ENCODE measurements at regions not wholly inside any gene's neighbourhood (a gene's known extent, or its start where the extent isn't known, plus 50 kb on each side); places are given as distances from the start of the nearest gene placed in this dataset.

GRCh38 chr7:35987016-35987415 is 166.0 kb upstream of the EEPD1 start:
- TF ChIP-seq CTCF (IDR thresholded peaks at IDR 0.05; ENCODE audit: extremely low read depth in 1 of 2, insufficient read depth in 1 of 2, low read depth in 1 of 2, low read length in 2 of 2) = no peak
- no peak for TF ChIP-seq GATA2 (IDR thresholded peaks at IDR 0.05; ENCODE audit: insufficient read depth, insufficient read length, low read depth, low read length)
- TF ChIP-seq POLR2A (IDR thresholded peaks at IDR 0.05; ENCODE audit: low read depth, low read length) = no peak

Data from endothelial cell of umbilical vein (primary cell).